ENCODE measurements at regions not wholly inside any gene's neighbourhood (a gene's known extent, or its start where the extent isn't known, plus 50 kb on each side); places are given as distances from the start of the nearest gene placed in this dataset.

DNA sequence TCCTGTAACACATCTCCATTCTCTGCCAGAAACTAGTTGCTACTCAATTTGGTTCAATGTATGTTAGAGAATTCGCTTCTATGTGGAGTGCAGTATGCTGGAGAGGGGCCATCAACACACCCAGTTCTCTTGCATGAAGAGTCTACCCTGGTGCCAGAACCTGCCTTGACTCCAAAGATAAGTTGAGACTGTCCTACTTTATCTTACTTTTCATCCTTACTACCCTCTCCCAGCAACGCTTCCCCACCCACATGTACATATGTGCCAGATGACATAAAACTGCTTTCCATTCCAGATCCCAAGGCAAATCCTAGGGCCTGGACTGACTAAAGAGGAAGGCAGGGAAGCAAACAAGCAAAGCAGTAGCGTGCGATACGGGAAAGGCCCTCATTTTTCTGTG lies 442.6 kb upstream of the THRB start:
- POLR2A ChIA-PET = no interaction called here
- TF ChIP-seq EZH2phosphoT487 (IDR thresholded peaks at IDR 0.05; ENCODE audit: borderline replicate concordance, low read depth, low read length) (no peak), CTCF (conservative IDR thresholded peaks at IDR 0.05; ENCODE audit: low read length) (no peak)
- Histone ChIP-seq H3K36me3 (ENCODE audit: insufficient read depth, low read length) (no peaks in the 10 kb centered on the region), H2AFZ (ENCODE audit: low read length) (no peak overlapping the region), H3K9me2 (ENCODE audit: insufficient read depth, low read length) (no peaks in the 10 kb centered on the region), H3K9me3 (ENCODE audit: low read length) (no peaks in the 10 kb centered on the region), H3K4me3 (ENCODE audit: low read depth, low read length, poor library complexity, severe bottlenecking) (no peak overlapping the region), H3K4me1 (ENCODE audit: insufficient read depth, low read length, poor library complexity, severe bottlenecking) (no peaks in the 10 kb centered on the region), H3K27ac (ENCODE audit: low read depth, low read length, poor library complexity, severe bottlenecking) (no peak overlapping the region), H3K79me2 (ENCODE audit: insufficient read depth, low read depth, low read length) (no peaks in the 10 kb centered on the region), H4K20me1 (ENCODE audit: insufficient read depth, low read length) (no peaks in the 10 kb centered on the region), H3K4me2 (ENCODE audit: low read length) (no peak overlapping the region)
- no TSS peak for BruUV-seq (replicated peaks)
- CTCF ChIA-PET (ENCODE audit: unreplicated experiment) = no interaction called here
- intact Hi-C loops (cut with micrococcal nuclease; ENCODE audit: unreplicated experiment) = no loop called here
- no peak for DNase-seq (ENCODE audit: low spot score)

DNA sequence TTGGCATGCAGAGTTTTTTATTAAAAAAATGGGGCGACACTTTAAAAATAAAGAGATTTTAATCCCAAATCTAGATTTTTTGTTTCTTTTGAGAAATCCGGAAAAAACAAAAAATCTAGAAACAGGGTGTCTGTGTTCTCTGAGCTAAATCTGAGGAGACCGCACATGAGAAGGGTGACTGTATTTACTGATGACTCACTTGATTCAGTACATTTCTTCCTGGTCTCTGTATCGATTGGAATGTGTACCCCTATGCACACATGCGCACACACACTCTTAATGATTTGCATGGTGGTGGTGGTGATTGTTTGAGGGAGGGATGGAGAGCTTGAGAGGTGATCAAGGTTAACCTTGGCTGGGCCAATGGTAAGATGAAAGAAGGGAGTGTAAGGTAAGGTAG lies 443.1 kb upstream of the THRB start:
- no peak for TF ChIP-seq EZH2phosphoT487 (IDR thresholded peaks at IDR 0.05; ENCODE audit: borderline replicate concordance, low read depth, low read length)
- no peak for TF ChIP-seq CTCF (conservative IDR thresholded peaks at IDR 0.05; ENCODE audit: low read length)
- Histone ChIP-seq H3K9me2 (ENCODE audit: insufficient read depth, low read length) (no peaks in the 10 kb centered on the region), H3K4me2 (ENCODE audit: low read length) (no peak overlapping the region), H2AFZ (ENCODE audit: low read length) (no peak overlapping the region), H3K9me3 (ENCODE audit: low read length) (no peaks in the 10 kb centered on the region), H3K4me3 (ENCODE audit: low read depth, low read length, poor library complexity, severe bottlenecking) (no peak overlapping the region), H3K36me3 (ENCODE audit: insufficient read depth, low read length) (no peaks in the 10 kb centered on the region), H3K79me2 (ENCODE audit: insufficient read depth, low read depth, low read length) (no peaks in the 10 kb centered on the region), H3K4me1 (ENCODE audit: insufficient read depth, low read length, poor library complexity, severe bottlenecking) (no peaks in the 10 kb centered on the region), H3K27ac (ENCODE audit: low read depth, low read length, poor library complexity, severe bottlenecking) (no peak overlapping the region), H4K20me1 (ENCODE audit: insufficient read depth, low read length) (no peaks in the 10 kb centered on the region)
- DNase-seq (ENCODE audit: low spot score) = no peak
- intact Hi-C loops (cut with micrococcal nuclease; ENCODE audit: unreplicated experiment) = no loop called here
- ChIA-PET POLR2A (interaction anchor here (0.7 kb wide), 1 partner anchor 11 kb away, joined by 3 read pairs; no protein-coding TSS in a partner anchor), CTCF (ENCODE audit: unreplicated experiment) (no interaction called here)
- no TSS peak for BruUV-seq (replicated peaks)

DNA sequence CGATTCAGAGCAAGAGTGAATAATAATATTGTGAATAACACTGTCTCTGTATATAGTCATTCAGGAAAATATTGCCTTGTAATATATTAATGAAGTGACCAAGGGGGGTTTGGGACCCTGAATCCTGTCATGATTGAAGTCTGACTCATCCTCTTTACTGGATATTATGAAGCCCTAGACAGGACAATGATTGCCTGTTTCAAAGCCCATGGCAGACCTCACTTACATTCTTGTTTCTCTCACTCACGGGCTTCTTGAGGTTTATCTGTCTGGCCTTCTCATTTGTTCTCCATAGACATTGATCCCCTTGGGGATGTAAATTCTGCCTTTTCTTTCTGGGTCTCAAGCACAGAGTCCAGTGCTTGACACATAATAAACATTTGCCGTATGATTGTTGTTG lies 449.3 kb upstream of the THRB start:
- Histone ChIP-seq H3K27ac (ENCODE audit: low read depth, low read length, poor library complexity, severe bottlenecking) (no peak overlapping the region), H3K4me3 (ENCODE audit: low read depth, low read length, poor library complexity, severe bottlenecking) (no peak overlapping the region), H2AFZ (ENCODE audit: low read length) (no peak overlapping the region), H3K4me2 (ENCODE audit: low read length) (no peak overlapping the region), H3K4me1 (ENCODE audit: insufficient read depth, low read length, poor library complexity, severe bottlenecking) (no peaks in the 10 kb centered on the region), H3K36me3 (ENCODE audit: insufficient read depth, low read length) (no peaks in the 10 kb centered on the region), H3K9me3 (ENCODE audit: low read length) (no peaks in the 10 kb centered on the region), H3K79me2 (ENCODE audit: insufficient read depth, low read depth, low read length) (no peaks in the 10 kb centered on the region), H3K9me2 (ENCODE audit: insufficient read depth, low read length) (no peaks in the 10 kb centered on the region), H4K20me1 (ENCODE audit: insufficient read depth, low read length) (no peaks in the 10 kb centered on the region)
- BruUV-seq (replicated peaks) = no TSS peak
- DNase-seq (ENCODE audit: low spot score) = no peak
- ChIA-PET CTCF (ENCODE audit: unreplicated experiment) (no interaction called here), POLR2A (no interaction called here)
- TF ChIP-seq EZH2phosphoT487 (IDR thresholded peaks at IDR 0.05; ENCODE audit: borderline replicate concordance, low read depth, low read length) = no peak
- no peak for TF ChIP-seq CTCF (conservative IDR thresholded peaks at IDR 0.05; ENCODE audit: low read length)
- intact Hi-C loops (cut with micrococcal nuclease; ENCODE audit: unreplicated experiment) = no loop called here

Data from OCI-LY7 (cell line).